ENCODE measurements at regions not wholly inside any gene's neighbourhood (a gene's known extent, or its start where the extent isn't known, plus 50 kb on each side); places are given as distances from the start of the nearest gene placed in this dataset.

- Histone ChIP-seq H3K4me1 (ENCODE audit: insufficient read depth) (no peaks in the 10 kb centered on the region), H3K79me2 (no peaks in the 10 kb centered on the region), H4K20me1 (ENCODE audit: insufficient read depth, poor library complexity, severe bottlenecking) (no peaks in the 10 kb centered on the region), H3K27me3 (no peaks in the 10 kb centered on the region), H3K9me2 (replicated peaks; ENCODE audit: insufficient read depth) (no peaks in the 10 kb centered on the region), H3K9me3 (ENCODE audit: low read depth) (no peaks in the 10 kb centered on the region), H3K4me2 (no peak overlapping the region), H3K36me3 (replicated peaks; ENCODE audit: insufficient read depth, low read depth) (no peaks in the 10 kb centered on the region), H3K4me3 (no peak overlapping the region), H2AFZ (no peak overlapping the region), H3K27ac (no peak overlapping the region)
- DNase-seq (ENCODE audit: low spot score): peak; percentile 66
- no peak for TF ChIP-seq EZH2phosphoT487 (IDR thresholded peaks at IDR 0.05; ENCODE audit: low read depth, severe bottlenecking, unreplicated experiment)
- TF ChIP-seq CTCF (IDR thresholded peaks at IDR 0.05; ENCODE audit: poor library complexity): peak; percentile 43
- TF ChIP-seq EZH2 (IDR thresholded peaks at IDR 0.05; ENCODE audit: borderline replicate concordance): no peak
- WGBS (ENCODE audit: low lambda C conversion rate, missing lambda C conversion rate): 62% methylated on average over 5 of the region's 5 CpGs
Measured at GRCh38 chr12:85642808-85643207, 193.4 kb downstream of the RASSF9 start.

GRCh38 chr12:85644508-85644907 is 191.7 kb downstream of the RASSF9 start:
- no peak overlapping the region for H3K27ac ChIP-seq
- 59% methylated on average over 3 of the region's 3 CpGs for WGBS (ENCODE audit: low lambda C conversion rate, missing lambda C conversion rate)

GRCh38 chr12:85653731-85654455 is 182.3 kb downstream of the RASSF9 start:
- H3K36me3 ChIP-seq (replicated peaks; ENCODE audit: insufficient read depth, low read depth): no peaks in the 10 kb centered on the region
- no peaks in the 10 kb centered on the region for H3K4me1 ChIP-seq (ENCODE audit: insufficient read depth)
- H3K9me2 ChIP-seq (replicated peaks; ENCODE audit: insufficient read depth): no peaks in the 10 kb centered on the region
- H3K4me3 ChIP-seq: no peak overlapping the region
- H3K27ac ChIP-seq: no peak overlapping the region
- H2AFZ ChIP-seq: no peak overlapping the region
- H3K27me3 ChIP-seq: no peaks in the 10 kb centered on the region
- TF ChIP-seq CTCF (IDR thresholded peaks at IDR 0.05; ENCODE audit: poor library complexity) (no peak), EZH2phosphoT487 (IDR thresholded peaks at IDR 0.05; ENCODE audit: low read depth, severe bottlenecking, unreplicated experiment) (no peak), EZH2 (IDR thresholded peaks at IDR 0.05; ENCODE audit: borderline replicate concordance) (no peak)
- no peak overlapping the region for H3K4me2 ChIP-seq
- no peaks in the 10 kb centered on the region for H3K79me2 ChIP-seq
- H4K20me1 ChIP-seq (ENCODE audit: insufficient read depth, poor library complexity, severe bottlenecking): no peaks in the 10 kb centered on the region
- H3K9me3 ChIP-seq (ENCODE audit: low read depth): peaks cover 5% of the 10 kb centered on the region
- DNase-seq (ENCODE audit: low spot score): no peak

More at GRCh38 chr12:85644508-85644907, 191.7 kb downstream of the RASSF9 start:
- H2AFZ ChIP-seq: no peak overlapping the region
- TF ChIP-seq EZH2phosphoT487 (IDR thresholded peaks at IDR 0.05; ENCODE audit: low read depth, severe bottlenecking, unreplicated experiment) (no peak), EZH2 (IDR thresholded peaks at IDR 0.05; ENCODE audit: borderline replicate concordance) (no peak), CTCF (IDR thresholded peaks at IDR 0.05; ENCODE audit: poor library complexity) (no peak)
- no peak for DNase-seq (ENCODE audit: low spot score)
- H3K9me2 ChIP-seq (replicated peaks; ENCODE audit: insufficient read depth): no peaks in the 10 kb centered on the region
- no peaks in the 10 kb centered on the region for H3K9me3 ChIP-seq (ENCODE audit: low read depth)
- H3K4me2 ChIP-seq: no peak overlapping the region
- no peaks in the 10 kb centered on the region for H3K79me2 ChIP-seq
- no peaks in the 10 kb centered on the region for H3K27me3 ChIP-seq
- no peaks in the 10 kb centered on the region for H3K36me3 ChIP-seq (replicated peaks; ENCODE audit: insufficient read depth, low read depth)
- no peak overlapping the region for H3K4me3 ChIP-seq
- H3K4me1 ChIP-seq (ENCODE audit: insufficient read depth): no peaks in the 10 kb centered on the region
- H4K20me1 ChIP-seq (ENCODE audit: insufficient read depth, poor library complexity, severe bottlenecking): no peaks in the 10 kb centered on the region
